OCI-LY7 (cell line): ENCODE measurements at regions not wholly inside any gene's neighbourhood (a gene's known extent, or its start where the extent isn't known, plus 50 kb on each side); places are given as distances from the start of the nearest gene placed in this dataset.

Experiments
- BruUV-seq: library from RNA; stranded (reverse); fragments of 400-500 nt; replicated peaks from 2 replicates; lab custom pipeline; 2021; lab: Mats Ljungman, UMichigan
- CTCF ChIA-PET: fragments of 300-600 bp; sonication (Branson Sonifier 250); formaldehyde crosslinking; loops from one replicate; lab custom pipeline; 2022; ENCODE audit warnings: antibody characterized with exemption; ENCODE audit not compliant: unreplicated experiment; lab: Charles Lee
- POLR2A ChIA-PET: fragments of 300-600 bp; sonication (Branson Sonifier 250); formaldehyde crosslinking; loops from one replicate; lab custom pipeline; 2022; ENCODE audit warnings: antibody characterized with exemption; lab: Charles Lee
- DNase-seq: peaks from one replicate; pipeline ENCODE4 v3.0.0-alpha.2; 2015; ENCODE audit warnings: low spot score
- H2AFZ ChIP-seq: fragments of 200-600 bp; sonication (generic), shearing (Covaris generic); 2 replicates; pipeline ENCODE4 v1.6.1; 2014; ENCODE audit warnings: mild to moderate bottlenecking, antibody characterized with exemption, low read length, moderate library complexity
- H3K27ac ChIP-seq: fragments of 200-600 bp; sonication (generic); 2 replicates; pipeline ENCODE4 v1.5.1; 2014; ENCODE audit warnings: mixed run types, low read depth, mild to moderate bottlenecking, moderate library complexity, low read length, inconsistent platforms; ENCODE audit not compliant: poor library complexity, severe bottlenecking
- H3K36me3 ChIP-seq: fragments of 200-600 bp; sonication (generic); 2 replicates; pipeline ENCODE4 v1.6.1; 2014; ENCODE audit warnings: mild to moderate bottlenecking, antibody characterized with exemption, low read length, moderate library complexity, mixed read lengths; ENCODE audit not compliant: insufficient read depth
- H3K4me1 ChIP-seq: fragments of 200-600 bp; sonication (generic); 2 replicates; pipeline ENCODE4 v1.5.1; 2014; ENCODE audit warnings: mild to moderate bottlenecking, low read length; ENCODE audit not compliant: insufficient read depth, poor library complexity, severe bottlenecking
- H3K4me2 ChIP-seq: fragments of 200-600 bp; sonication (generic); 2 replicates; pipeline ENCODE4 v1.6.1; 2014; ENCODE audit warnings: mild to moderate bottlenecking, low read length
- H3K4me3 ChIP-seq: fragments of 200-600 bp; sonication (generic); 2 replicates; pipeline ENCODE4 v1.5.1; 2014; ENCODE audit warnings: mild to moderate bottlenecking, low read depth, low read length; ENCODE audit not compliant: poor library complexity, severe bottlenecking
- H3K79me2 ChIP-seq: fragments of 200-600 bp; sonication (generic); 2 replicates; pipeline ENCODE4 v1.6.1; 2016; ENCODE audit warnings: low read depth, mild to moderate bottlenecking, low read length, moderate library complexity, mixed read lengths; ENCODE audit not compliant: insufficient read depth
- H3K9me2 ChIP-seq: fragments of 200-600 bp; sonication (generic); 2 replicates; pipeline ENCODE4 v1.6.1; 2016; ENCODE audit warnings: mild to moderate bottlenecking, low read length, mixed read lengths; ENCODE audit not compliant: insufficient read depth
- H3K9me3 ChIP-seq: fragments of 200-600 bp; sonication (generic); 2 replicates; pipeline ENCODE4 v1.6.1; 2014; ENCODE audit warnings: mild to moderate bottlenecking, mixed run types, low read length, mixed read lengths
- H4K20me1 ChIP-seq: fragments of 200-600 bp; sonication (generic); 2 replicates; pipeline ENCODE4 v1.6.1; 2014; ENCODE audit warnings: mild to moderate bottlenecking, antibody characterized with exemption, low read length, moderate library complexity, mixed read lengths; ENCODE audit not compliant: insufficient read depth
- EZH2phosphoT487 ChIP-seq: fragments of 200-600 bp; sonication (generic); IDR thresholded peaks from 2 replicates; pipeline ENCODE4 v1.6.1; 2018; ENCODE audit warnings: low read depth, borderline replicate concordance, mild to moderate bottlenecking, mixed run types, antibody characterized with exemption, low read length, moderate library complexity, mixed read lengths
- intact Hi-C: fragments of 100-400 bp; cut with micrococcal nuclease; formaldehyde crosslinking; loops from one replicate; pipeline ENCODE4 v1.10.0; 2022; ENCODE audit not compliant: unreplicated experiment
- TF ChIP-seq, protein P1 (sequence below): fragments of 200-600 bp; sonication (generic); conservative IDR thresholded peaks from 2 replicates; pipeline ENCODE4 v1.5.1; 2014; ENCODE audit warnings: mild to moderate bottlenecking, antibody characterized with exemption, low read length, moderate library complexity, mixed read lengths

GRCh38 chr1:4318720-4319119, 335.7 kb upstream of the AJAP1 start:
- TF ChIP-seq, protein P1, sequence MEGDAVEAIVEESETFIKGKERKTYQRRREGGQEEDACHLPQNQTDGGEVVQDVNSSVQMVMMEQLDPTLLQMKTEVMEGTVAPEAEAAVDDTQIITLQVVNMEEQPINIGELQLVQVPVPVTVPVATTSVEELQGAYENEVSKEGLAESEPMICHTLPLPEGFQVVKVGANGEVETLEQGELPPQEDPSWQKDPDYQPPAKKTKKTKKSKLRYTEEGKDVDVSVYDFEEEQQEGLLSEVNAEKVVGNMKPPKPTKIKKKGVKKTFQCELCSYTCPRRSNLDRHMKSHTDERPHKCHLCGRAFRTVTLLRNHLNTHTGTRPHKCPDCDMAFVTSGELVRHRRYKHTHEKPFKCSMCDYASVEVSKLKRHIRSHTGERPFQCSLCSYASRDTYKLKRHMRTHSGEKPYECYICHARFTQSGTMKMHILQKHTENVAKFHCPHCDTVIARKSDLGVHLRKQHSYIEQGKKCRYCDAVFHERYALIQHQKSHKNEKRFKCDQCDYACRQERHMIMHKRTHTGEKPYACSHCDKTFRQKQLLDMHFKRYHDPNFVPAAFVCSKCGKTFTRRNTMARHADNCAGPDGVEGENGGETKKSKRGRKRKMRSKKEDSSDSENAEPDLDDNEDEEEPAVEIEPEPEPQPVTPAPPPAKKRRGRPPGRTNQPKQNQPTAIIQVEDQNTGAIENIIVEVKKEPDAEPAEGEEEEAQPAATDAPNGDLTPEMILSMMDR, result no peak
- no peak for TF ChIP-seq EZH2phosphoT487
- Histone ChIP-seq H3K9me2 (no peaks in the 10 kb centered on the region), H2AFZ (no peak overlapping the region), H3K4me1 (no peaks in the 10 kb centered on the region), H3K4me3 (no peak overlapping the region), H4K20me1 (no peaks in the 10 kb centered on the region), H3K36me3 (peaks cover 5% of the 10 kb centered on the region; the same call in 1 of the 2 replicates), H3K79me2 (no peaks in the 10 kb centered on the region), H3K27ac (no peak overlapping the region), H3K9me3 (peaks cover 25% of the 10 kb centered on the region), H3K4me2 (no peak overlapping the region)
- no peak for DNase-seq
- intact Hi-C loops, result loop anchor here (10.0 kb wide), 1 partner anchor 906 kb away; no protein-coding TSS in a partner anchor
- ChIA-PET POLR2A (no interaction called here), CTCF (no interaction called here)
- BruUV-seq, result no TSS peak

GRCh38 chr1:4319496-4319895, 334.9 kb upstream of the AJAP1 start:
- no peaks in the 10 kb centered on the region for H4K20me1 ChIP-seq
- H3K36me3 ChIP-seq, result no peaks in the 10 kb centered on the region
- H3K4me2 ChIP-seq, result no peak overlapping the region
- peaks cover 17% of the 10 kb centered on the region for H3K9me3 ChIP-seq
- DNase-seq, result no peak
- no peak overlapping the region for H3K4me3 ChIP-seq
- no TSS peak for BruUV-seq
- H2AFZ ChIP-seq, result no peak overlapping the region
- H3K79me2 ChIP-seq, result no peaks in the 10 kb centered on the region
- TF ChIP-seq, protein P1, result no peak
- no peak for TF ChIP-seq EZH2phosphoT487
- ChIA-PET CTCF (no interaction called here), POLR2A (interaction anchor here (0.7 kb wide), 1 partner anchor 9 kb away, joined by 3 read pairs; no protein-coding TSS in a partner anchor)
- H3K27ac ChIP-seq, result no peak overlapping the region
- H3K4me1 ChIP-seq, result no peaks in the 10 kb centered on the region
- intact Hi-C loops, result loop anchor here (10.0 kb wide), 1 partner anchor 905 kb away; no protein-coding TSS in a partner anchor
- no peaks in the 10 kb centered on the region for H3K9me2 ChIP-seq

- POLR2A ChIA-PET, result no interaction called here
- Histone ChIP-seq H3K27ac (no peak overlapping the region), H3K36me3 (no peaks in the 10 kb centered on the region), H3K9me3 (peaks cover 9% of the 10 kb centered on the region), H3K4me2 (no peak overlapping the region), H4K20me1 (no peaks in the 10 kb centered on the region), H3K4me3 (no peak overlapping the region), H3K9me2 (no peaks in the 10 kb centered on the region), H3K4me1 (no peaks in the 10 kb centered on the region), H3K79me2 (no peaks in the 10 kb centered on the region), H2AFZ (no peak overlapping the region)
- BruUV-seq, result no TSS peak
- no peak for DNase-seq
- intact Hi-C loops, result no loop called here
- CTCF ChIA-PET, result no interaction called here
- TF ChIP-seq, protein P1, result no peak
- TF ChIP-seq EZH2phosphoT487, result no peak
Observed at GRCh38 chr1:4322881-4323280, 331.5 kb upstream of the AJAP1 start.
